ENCODE measurements at regions not wholly inside any gene's neighbourhood (a gene's known extent, or its start where the extent isn't known, plus 50 kb on each side); places are given as distances from the start of the nearest gene placed in this dataset.

DNA sequence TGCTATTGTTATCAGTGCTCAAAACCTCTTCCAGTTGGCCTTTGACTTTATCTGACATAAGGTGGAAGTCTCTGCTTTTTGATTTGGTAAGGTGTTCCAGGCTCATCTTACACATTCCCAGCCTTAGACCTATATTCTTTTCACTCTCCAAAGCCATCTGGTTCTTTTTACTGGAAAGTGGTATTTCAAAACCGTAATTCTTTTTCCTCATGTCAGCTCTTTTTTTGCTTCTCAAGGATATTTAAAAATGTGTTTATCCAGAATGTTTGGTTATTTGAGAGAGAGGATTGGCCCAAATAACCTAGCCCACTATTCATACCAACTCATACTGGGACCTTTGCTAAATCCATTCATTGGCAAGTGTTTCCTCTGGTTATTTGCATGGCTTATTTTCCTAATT is 411.2 kb upstream of the PIK3C3 start:
- no peaks in the 10 kb centered on the region for H3K4me1 ChIP-seq
- no peak for DNase-seq
- in situ Hi-C loops (cut with MboI; ENCODE audit: low pct_ligation_motif_present in 1 of 4, low pct_unique_long_range_greater_than_20kb in 1 of 4, low sequenced_read_pairs in 3 of 4) (no loop called here), intact Hi-C loops (cut with DNase I; ENCODE audit: low total_unique reads) (no loop called here)
- WGBS, 2 donors (ENCODE audit: low coverage in 1 of 2), result 68 to 90% methylated on average over 1 of the region's 1 CpG
- TF ChIP-seq POLR2A (IDR thresholded peaks at IDR 0.05), result no peak
- TF ChIP-seq, protein P1, sequence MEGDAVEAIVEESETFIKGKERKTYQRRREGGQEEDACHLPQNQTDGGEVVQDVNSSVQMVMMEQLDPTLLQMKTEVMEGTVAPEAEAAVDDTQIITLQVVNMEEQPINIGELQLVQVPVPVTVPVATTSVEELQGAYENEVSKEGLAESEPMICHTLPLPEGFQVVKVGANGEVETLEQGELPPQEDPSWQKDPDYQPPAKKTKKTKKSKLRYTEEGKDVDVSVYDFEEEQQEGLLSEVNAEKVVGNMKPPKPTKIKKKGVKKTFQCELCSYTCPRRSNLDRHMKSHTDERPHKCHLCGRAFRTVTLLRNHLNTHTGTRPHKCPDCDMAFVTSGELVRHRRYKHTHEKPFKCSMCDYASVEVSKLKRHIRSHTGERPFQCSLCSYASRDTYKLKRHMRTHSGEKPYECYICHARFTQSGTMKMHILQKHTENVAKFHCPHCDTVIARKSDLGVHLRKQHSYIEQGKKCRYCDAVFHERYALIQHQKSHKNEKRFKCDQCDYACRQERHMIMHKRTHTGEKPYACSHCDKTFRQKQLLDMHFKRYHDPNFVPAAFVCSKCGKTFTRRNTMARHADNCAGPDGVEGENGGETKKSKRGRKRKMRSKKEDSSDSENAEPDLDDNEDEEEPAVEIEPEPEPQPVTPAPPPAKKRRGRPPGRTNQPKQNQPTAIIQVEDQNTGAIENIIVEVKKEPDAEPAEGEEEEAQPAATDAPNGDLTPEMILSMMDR (IDR thresholded peaks at IDR 0.05), result no peak
- TF ChIP-seq POLR2AphosphoS5 (IDR thresholded peaks at IDR 0.05), result no peak
- no peak for TF ChIP-seq EP300 (IDR thresholded peaks at IDR 0.05; ENCODE audit: low read depth)
- no peaks in the 10 kb centered on the region for H3K27me3 ChIP-seq
- no peak overlapping the region for H3K27ac ChIP-seq
- H3K4me3 ChIP-seq, result no peak overlapping the region
- no peaks in the 10 kb centered on the region for H3K36me3 ChIP-seq
- no peaks in the 10 kb centered on the region for H3K9me3 ChIP-seq

DNA sequence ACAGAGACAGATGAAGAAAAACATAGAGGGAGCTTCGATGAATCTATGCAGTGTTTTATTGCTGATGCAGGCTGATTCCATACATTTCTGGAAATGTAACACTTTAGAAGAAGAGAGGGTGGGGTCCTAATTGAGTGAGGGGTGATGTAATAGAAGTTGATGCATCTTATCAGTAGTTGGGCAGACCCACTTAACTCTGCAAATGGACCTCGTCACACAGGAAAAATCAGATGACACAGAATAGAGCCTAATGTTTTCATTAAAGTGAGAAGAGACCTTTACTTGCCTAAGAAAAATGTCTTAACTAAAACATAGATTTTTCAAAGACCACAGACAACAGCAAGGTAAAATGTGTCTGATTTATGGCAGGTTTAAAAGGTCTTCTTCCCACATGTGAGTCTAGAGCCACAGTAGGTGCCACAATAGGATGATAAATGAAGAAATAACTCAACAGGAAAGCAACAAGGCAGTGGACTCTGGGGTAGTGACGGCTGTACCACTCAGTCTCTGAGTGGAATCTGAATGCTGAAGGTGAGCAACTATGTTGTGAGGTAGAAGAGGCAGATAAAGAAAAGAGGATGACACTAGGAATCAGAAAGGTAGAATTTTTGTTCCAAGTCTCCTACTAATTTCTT is 414.7 kb upstream of the PIK3C3 start:
- DNase-seq, result no peak
- Histone ChIP-seq H3K4me1 (no peaks in the 10 kb centered on the region), H3K36me3 (no peaks in the 10 kb centered on the region), H3K27me3 (no peaks in the 10 kb centered on the region), H3K27ac (no peak overlapping the region), H3K4me3 (no peak overlapping the region), H3K9me3 (no peaks in the 10 kb centered on the region)
- 67 to 76% methylated on average over 3 of the region's 3 CpGs for WGBS, 2 donors (ENCODE audit: low coverage in 1 of 2)
- intact Hi-C loops (cut with DNase I; ENCODE audit: low total_unique reads), result no loop called here
- in situ Hi-C loops (cut with MboI; ENCODE audit: low pct_ligation_motif_present in 1 of 4, low pct_unique_long_range_greater_than_20kb in 1 of 4, low sequenced_read_pairs in 3 of 4), result no loop called here
- TF ChIP-seq POLR2AphosphoS5 (IDR thresholded peaks at IDR 0.05) (no peak), EP300 (IDR thresholded peaks at IDR 0.05; ENCODE audit: low read depth) (no peak), POLR2A (IDR thresholded peaks at IDR 0.05) (no peak)
- TF ChIP-seq, protein P1 (IDR thresholded peaks at IDR 0.05), result no peak

DNA sequence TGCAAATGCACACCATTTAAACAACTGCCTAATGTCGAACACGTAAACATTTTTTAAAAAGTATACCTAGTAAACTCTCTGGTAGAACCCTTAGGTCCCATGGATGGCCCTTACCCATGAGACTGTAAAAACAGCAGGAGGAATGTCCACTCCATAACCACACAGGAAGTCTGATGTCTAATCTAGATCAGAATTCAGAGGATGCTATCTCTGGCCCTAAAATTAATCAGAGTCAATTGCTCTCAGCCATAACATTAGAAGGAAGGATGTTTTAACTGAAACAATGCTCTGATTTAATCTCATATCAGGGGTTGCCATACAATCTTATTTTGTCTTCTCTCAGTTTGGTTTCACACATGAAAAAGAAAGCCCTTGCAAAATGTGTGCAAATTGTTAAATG is 416.3 kb upstream of the PIK3C3 start:
- in situ Hi-C loops (cut with MboI; ENCODE audit: low pct_ligation_motif_present in 1 of 4, low pct_unique_long_range_greater_than_20kb in 1 of 4, low sequenced_read_pairs in 3 of 4), result no loop called here
- intact Hi-C loops (cut with DNase I; ENCODE audit: low total_unique reads), result no loop called here
- TF ChIP-seq, protein P1 (IDR thresholded peaks at IDR 0.05), result no peak
- no peak for TF ChIP-seq EP300 (IDR thresholded peaks at IDR 0.05; ENCODE audit: low read depth)
- no peak for TF ChIP-seq POLR2AphosphoS5 (IDR thresholded peaks at IDR 0.05)
- no peak for TF ChIP-seq POLR2A (IDR thresholded peaks at IDR 0.05)
- H3K36me3 ChIP-seq, result no peaks in the 10 kb centered on the region
- H3K4me3 ChIP-seq, result no peak overlapping the region
- no peak overlapping the region for H3K27ac ChIP-seq
- DNase-seq, result no peak
- H3K9me3 ChIP-seq, result no peaks in the 10 kb centered on the region
- H3K4me1 ChIP-seq, result no peaks in the 10 kb centered on the region
- H3K27me3 ChIP-seq, result no peaks in the 10 kb centered on the region
- 91 to 93% methylated on average over 2 of the region's 2 CpGs for WGBS, 2 donors (ENCODE audit: low coverage in 1 of 2)

DNA sequence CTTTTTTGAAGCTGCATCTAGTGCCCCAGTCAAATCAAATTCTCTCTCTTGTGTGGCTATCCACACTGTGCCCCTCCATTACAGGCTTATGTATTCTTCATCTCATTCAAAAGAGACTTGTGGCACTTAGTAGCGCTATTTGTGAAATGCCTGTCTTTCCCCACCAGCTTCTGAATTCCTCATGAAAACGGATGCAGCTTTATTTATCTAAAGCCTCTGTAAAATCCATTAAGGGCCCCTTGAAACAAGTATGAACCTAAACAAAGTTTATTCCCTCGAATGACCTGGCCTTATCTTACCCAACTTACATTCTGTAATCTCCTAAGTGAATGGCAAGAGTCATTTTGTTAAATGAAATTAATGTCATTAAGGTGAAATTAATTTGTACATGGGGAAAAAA is 417.4 kb upstream of the PIK3C3 start:
- Histone ChIP-seq H3K4me1 (no peaks in the 10 kb centered on the region), H3K9me3 (no peaks in the 10 kb centered on the region), H3K4me3 (no peak overlapping the region), H3K36me3 (no peaks in the 10 kb centered on the region), H3K27me3 (no peaks in the 10 kb centered on the region), H3K27ac (no peak overlapping the region)
- DNase-seq, result no peak
- in situ Hi-C loops (cut with MboI; ENCODE audit: low pct_ligation_motif_present in 1 of 4, low pct_unique_long_range_greater_than_20kb in 1 of 4, low sequenced_read_pairs in 3 of 4) (no loop called here), intact Hi-C loops (cut with DNase I; ENCODE audit: low total_unique reads) (no loop called here)
- WGBS, 2 donors (ENCODE audit: low coverage in 1 of 2), result 46 to 78% methylated on average over 2 to 3 of the region's 3 CpGs
- TF ChIP-seq POLR2AphosphoS5 (IDR thresholded peaks at IDR 0.05), result no peak
- TF ChIP-seq EP300 (IDR thresholded peaks at IDR 0.05; ENCODE audit: low read depth), result no peak
- TF ChIP-seq, protein P1 (IDR thresholded peaks at IDR 0.05), result no peak
- no peak for TF ChIP-seq POLR2A (IDR thresholded peaks at IDR 0.05)
